CD8-positive, alpha-beta memory T cell (primary cell): ENCODE measurements at regions not wholly inside any gene's neighbourhood (a gene's known extent, or its start where the extent isn't known, plus 50 kb on each side); places are given as distances from the start of the nearest gene placed in this dataset.

Experiments used
- CTCF ChIA-PET: fragments of 350-600 bp; sonication (Branson Sonifier 250); formaldehyde crosslinking; loops from one replicate; lab custom pipeline; 2021; ENCODE audit warnings: antibody characterized with exemption; lab: Charles Lee
- POLR2A ChIA-PET: fragments of 350-600 bp; sonication (Branson Sonifier 250); formaldehyde crosslinking; loops from one replicate; lab custom pipeline; 2021; ENCODE audit warnings: antibody characterized with exemption; lab: Charles Lee
- DNase-seq, 5 donors: peaks; one replicate each; pipeline versions ENCODE4 v3.0.0 to v3.0.0-alpha.2; 2020 to 2022; ENCODE audit warnings: mixed read lengths in 1 of 5
- H3K27ac ChIP-seq: one replicate; pipeline ENCODE4 v1.7.0; 2013; ENCODE audit warnings: low read depth, mild to moderate bottlenecking, low read length, moderate library complexity
- H3K27me3 ChIP-seq: 2 replicates; pipeline ENCODE4 v1.7.0; 2013; ENCODE audit warnings: low read length, mild to moderate bottlenecking; ENCODE audit not compliant: insufficient read depth, poor library complexity, severe bottlenecking
- H3K36me3 ChIP-seq: 2 replicates; pipeline ENCODE4 v1.7.0; 2013; ENCODE audit warnings: mild to moderate bottlenecking, low read length, moderate library complexity; ENCODE audit not compliant: insufficient read depth
- H3K4me1 ChIP-seq: 2 replicates; pipeline ENCODE4 v1.7.0; 2013; ENCODE audit warnings: mild to moderate bottlenecking, low read length, moderate library complexity; ENCODE audit not compliant: insufficient read depth
- H3K4me3 ChIP-seq: 2 replicates; pipeline ENCODE4 v1.7.0; 2013; ENCODE audit warnings: mild to moderate bottlenecking, low read length
- H3K9me3 ChIP-seq: 2 replicates; pipeline ENCODE4 v1.7.0; 2013; ENCODE audit warnings: mild to moderate bottlenecking, low read length
- H3K27ac Mint-ChIP-seq, 8 donors: one replicate each; pipeline ENCODE4 v1.8.0; 2020 to 2021; ENCODE audit warnings: mixed read lengths in 8 of 8, mild to moderate bottlenecking in 6 of 8, inconsistent platforms in 3 of 8, moderate library complexity in 3 of 8
- H3K27me3 Mint-ChIP-seq, 2 donors: one replicate each; pipeline ENCODE4 v1.8.0; 2020 to 2021; ENCODE audit warnings: mixed read lengths in 2 of 2, mild to moderate bottlenecking in 1 of 2, moderate library complexity in 1 of 2
- H3K36me3 Mint-ChIP-seq, 3 donors: one replicate each; pipeline ENCODE4 v1.8.0; 2020 to 2021; ENCODE audit warnings: mixed read lengths in 3 of 3, inconsistent platforms in 1 of 3, mild to moderate bottlenecking in 1 of 3
- H3K4me1 Mint-ChIP-seq, 3 donors: one replicate each; pipeline ENCODE4 v1.8.0; 2020 to 2021; ENCODE audit warnings: mixed read lengths in 3 of 3, inconsistent platforms in 1 of 3, mild to moderate bottlenecking in 1 of 3
- H3K4me3 Mint-ChIP-seq, 7 donors: one replicate each; pipeline ENCODE4 v1.8.0; 2020 to 2021; ENCODE audit warnings: mixed read lengths in 7 of 7, mild to moderate bottlenecking in 6 of 7, moderate library complexity in 4 of 7, inconsistent platforms in 2 of 7
- H3K9me3 Mint-ChIP-seq, 5 donors: one replicate each; pipeline ENCODE4 v1.8.0; 2020 to 2022; ENCODE audit warnings: mixed read lengths in 5 of 5, mild to moderate bottlenecking in 3 of 5, moderate library complexity in 2 of 5, inconsistent platforms in 1 of 5

GRCh38 chr18:34972765-34973414 is 68.3 kb upstream of the MAPRE2 start:
- no peaks in the 10 kb centered on the region for H3K36me3 Mint-ChIP-seq
- no peak overlapping the region for H3K27ac ChIP-seq
- H3K27me3 ChIP-seq = no peaks in the 10 kb centered on the region
- H3K27me3 Mint-ChIP-seq = peaks cover 0 to 5% of the 10 kb centered on the region in 2 donors
- H3K9me3 Mint-ChIP-seq = no peaks in the 10 kb centered on the region
- no peak for DNase-seq
- ChIA-PET CTCF (no interaction called here), POLR2A (no interaction called here)
- H3K27ac Mint-ChIP-seq = no peak overlapping the region
- H3K4me1 ChIP-seq = no peaks in the 10 kb centered on the region
- H3K9me3 ChIP-seq = no peaks in the 10 kb centered on the region
- peak overlapping the region in 1 of 7 donors; percentile 14 for H3K4me3 Mint-ChIP-seq
- H3K4me1 Mint-ChIP-seq = peaks cover 7 to 11% (median 9%) of the 10 kb centered on the region in 3 donors
- no peak overlapping the region for H3K4me3 ChIP-seq
- no peaks in the 10 kb centered on the region for H3K36me3 ChIP-seq

- Mint-ChIP-seq H3K4me3 (peak overlapping the region; percentile 89 to 99 (median 95)), H3K27me3 (peaks cover 0 to 2% of the 10 kb centered on the region in 2 donors), H3K36me3 (peaks cover 0 to 4% (median 0%) of the 10 kb centered on the region in 3 donors), H3K4me1 (peaks cover 25 to 33% (median 29%) of the 10 kb centered on the region in 3 donors), H3K9me3 (no peaks in the 10 kb centered on the region), H3K27ac (peak overlapping the region in 6 of 8 donors; percentile 21 to 84 (median 36))
- ChIA-PET POLR2A (no interaction called here), CTCF (no interaction called here)
- peak in 1 of 5 donors; percentile 2 for DNase-seq
- H3K27me3 ChIP-seq = no peaks in the 10 kb centered on the region
- no peak overlapping the region for H3K27ac ChIP-seq
- peaks cover 5% of the 10 kb centered on the region for H3K4me1 ChIP-seq
- H3K9me3 ChIP-seq = no peaks in the 10 kb centered on the region
- no peaks in the 10 kb centered on the region for H3K36me3 ChIP-seq
- no peak overlapping the region for H3K4me3 ChIP-seq
Measured at GRCh38 chr18:34976123-34976522, 65.1 kb upstream of the MAPRE2 start.

- CTCF ChIA-PET = interaction anchor here (1.0 kb wide), 1 partner anchor 54 kb away, joined by 3 read pairs; no protein-coding TSS in a partner anchor
- POLR2A ChIA-PET = interaction anchor here (1.1 to 1.6 kb wide), 2 partner anchors 66 to 368 kb away, joined by 3 to 4 read pairs; partner anchors contain the start of gene ZNF24
- Mint-ChIP-seq H3K9me3 (no peaks in the 10 kb centered on the region), H3K4me3 (peak overlapping the region; percentile 89 to 99 (median 95)), H3K27me3 (peaks cover 0 to 2% of the 10 kb centered on the region in 2 donors), H3K27ac (peak overlapping the region in 5 of 8 donors; percentile 24 to 84 (median 48)), H3K4me1 (peaks cover 25 to 33% (median 29%) of the 10 kb centered on the region in 3 donors), H3K36me3 (peaks cover 0 to 4% (median 0%) of the 10 kb centered on the region in 3 donors)
- Histone ChIP-seq H3K9me3 (no peaks in the 10 kb centered on the region), H3K27me3 (no peaks in the 10 kb centered on the region), H3K36me3 (no peaks in the 10 kb centered on the region), H3K27ac (no peak overlapping the region), H3K4me1 (peaks cover 5% of the 10 kb centered on the region), H3K4me3 (no peak overlapping the region)
- DNase-seq = no peak
Measured at GRCh38 chr18:34976534-34976898, 64.7 kb upstream of the MAPRE2 start.

- POLR2A ChIA-PET = interaction anchor here (1.1 to 1.6 kb wide), 2 partner anchors 65 to 367 kb away, joined by 3 to 4 read pairs; partner anchors contain the start of gene ZNF24
Measured at GRCh38 chr18:34976899-34977837, 64.0 kb upstream of the MAPRE2 start.

GRCh38 chr18:34977838-34978532 is 63.2 kb upstream of the MAPRE2 start:
- no peaks in the 10 kb centered on the region for H3K36me3 ChIP-seq
- peak overlapping the region; percentile 89 for H3K4me3 ChIP-seq
- no peaks in the 10 kb centered on the region for H3K27me3 ChIP-seq
- peak; percentile 13 to 58 (median 26) for DNase-seq
- peaks cover 5% of the 10 kb centered on the region for H3K4me1 ChIP-seq
- H3K9me3 ChIP-seq = no peaks in the 10 kb centered on the region
- Mint-ChIP-seq H3K9me3 (no peaks in the 10 kb centered on the region), H3K4me1 (peaks cover 25 to 33% (median 29%) of the 10 kb centered on the region in 3 donors), H3K27me3 (peaks cover 0 to 2% of the 10 kb centered on the region in 2 donors), H3K4me3 (peak overlapping the region; percentile 89 to 99 (median 95)), H3K27ac (peak overlapping the region; percentile 66 to 96 (median 90)), H3K36me3 (peaks cover 0 to 4% (median 0%) of the 10 kb centered on the region in 3 donors)
- ChIA-PET CTCF (interaction anchor here (0.6 to 1.2 kb wide), 3 partner anchors 23 to 64 kb away, joined by 3 read pairs; partner anchors contain the start of gene MAPRE2), POLR2A (interaction anchor here (1.6 kb wide), 1 partner anchor 65 kb away, joined by 4 read pairs; no protein-coding TSS in a partner anchor)
- H3K27ac ChIP-seq = no peak overlapping the region

More at GRCh38 chr18:34976899-34977837, 64.0 kb upstream of the MAPRE2 start:
- H3K27ac Mint-ChIP-seq = peak overlapping the region in 7 of 8 donors; percentile 66 to 96 (median 88)
- peaks cover 0 to 2% of the 10 kb centered on the region in 2 donors for H3K27me3 Mint-ChIP-seq
- H3K9me3 ChIP-seq = no peaks in the 10 kb centered on the region
- peaks cover 5% of the 10 kb centered on the region for H3K4me1 ChIP-seq
- H3K36me3 ChIP-seq = no peaks in the 10 kb centered on the region
- H3K36me3 Mint-ChIP-seq = peaks cover 0 to 4% (median 0%) of the 10 kb centered on the region in 3 donors
- CTCF ChIA-PET = interaction anchor here (1.0 kb wide), 1 partner anchor 53 kb away, joined by 3 read pairs; no protein-coding TSS in a partner anchor
- H3K9me3 Mint-ChIP-seq = no peaks in the 10 kb centered on the region
- peak overlapping the region; percentile 89 for H3K4me3 ChIP-seq
- H3K27ac ChIP-seq = peak overlapping the region; percentile 21
- DNase-seq = peak; percentile 70 to 88 (median 75)
- no peaks in the 10 kb centered on the region for H3K27me3 ChIP-seq
- H3K4me3 Mint-ChIP-seq = peak overlapping the region; percentile 89 to 99 (median 95)
- peaks cover 25 to 33% (median 29%) of the 10 kb centered on the region in 3 donors for H3K4me1 Mint-ChIP-seq

- Mint-ChIP-seq H3K4me3 (peak overlapping the region; percentile 89 to 99 (median 95)), H3K4me1 (peaks cover 25 to 33% (median 29%) of the 10 kb centered on the region in 3 donors), H3K36me3 (peaks cover 0 to 4% (median 0%) of the 10 kb centered on the region in 3 donors), H3K27ac (peak overlapping the region; percentile 66 to 96 (median 90)), H3K27me3 (peaks cover 0 to 2% of the 10 kb centered on the region in 2 donors), H3K9me3 (no peaks in the 10 kb centered on the region)
- CTCF ChIA-PET = interaction anchor here (0.6 to 1.2 kb wide), 4 partner anchors 23 to 64 kb away, joined by 3 to 5 read pairs (median 3); partner anchors contain the start of gene MAPRE2
- H3K27me3 ChIP-seq = no peaks in the 10 kb centered on the region
- H3K4me1 ChIP-seq = peaks cover 5% of the 10 kb centered on the region
- no peak overlapping the region for H3K27ac ChIP-seq
- no peak for DNase-seq
- POLR2A ChIA-PET = interaction anchor here (0.6 kb wide), 1 partner anchor 262 kb away, joined by 3 read pairs; the partner anchor contains the start of gene ZNF397
- no peaks in the 10 kb centered on the region for H3K9me3 ChIP-seq
- H3K36me3 ChIP-seq = no peaks in the 10 kb centered on the region
- H3K4me3 ChIP-seq = peak overlapping the region; percentile 89
Measured at GRCh38 chr18:34978533-34978893, 62.7 kb upstream of the MAPRE2 start.
